GM12865 (cell line): ENCODE measurements at regions not wholly inside any gene's neighbourhood (a gene's known extent, or its start where the extent isn't known, plus 50 kb on each side); places are given as distances from the start of the nearest gene placed in this dataset.
A peak's percentile ranks its signal among the peaks of the same experiment; 100 is the strongest.
"Not testable (repeated sequence)": the region's sequence is repeated elsewhere in the genome, so short reads cannot be mapped to it uniquely, and the experiment has no call there.

ENCODE experiments used
- DNase-seq: peaks from one replicate; pipeline ENCODE4 v3.0.0; 2010; ENCODE audit warnings: low read depth
- H3K4me3 ChIP-seq: 2 replicates; pipeline ENCODE4 v1.5.1; 2011; ENCODE audit warnings: mild to moderate bottlenecking, low read depth, low read length, control low read depth
- CTCF ChIP-seq: IDR thresholded peaks from 2 replicates; pipeline ENCODE4 v1.5.1; 2011; ENCODE audit warnings: low read length, control low read depth, low read depth, inconsistent platforms; ENCODE audit not compliant: insufficient read depth; ENCODE audit errors: missing control alignments

- no peak for TF ChIP-seq CTCF
Measured at GRCh38 chr16:77502448-77502847, 67.6 kb upstream of the ADAMTS18 start.

GRCh38 chr16:77506492-77506891 lies 71.7 kb upstream of the ADAMTS18 start:
- H3K4me3 ChIP-seq, DNase-seq: not testable (repeated sequence)

More at GRCh38 chr16:77502448-77502847, 67.6 kb upstream of the ADAMTS18 start:
- H3K4me3 ChIP-seq = no peak overlapping the region
- no peak for DNase-seq

GRCh38 chr16:77509051-77509450 lies 74.2 kb upstream of the ADAMTS18 start:
- H3K4me3 ChIP-seq = no peak overlapping the region
- TF ChIP-seq CTCF = no peak
- no peak for DNase-seq

GRCh38 chr16:77509796-77510195 lies 75.0 kb upstream of the ADAMTS18 start:
- no peak for DNase-seq
- no peak overlapping the region for H3K4me3 ChIP-seq
- TF ChIP-seq CTCF = no peak

GRCh38 chr16:77511053-77511452 lies 76.2 kb upstream of the ADAMTS18 start:
- H3K4me3 ChIP-seq = no peak overlapping the region
- no peak for DNase-seq
- TF ChIP-seq CTCF = no peak

GRCh38 chr16:77514500-77515220 lies 79.8 kb upstream of the ADAMTS18 start:
- DNase-seq = peak; percentile 5
- no peak for TF ChIP-seq CTCF
- no peak overlapping the region for H3K4me3 ChIP-seq

- not testable (repeated sequence) for H3K4me3 ChIP-seq, DNase-seq
Measured at GRCh38 chr16:77525226-77525625, 90.4 kb upstream of the ADAMTS18 start.

- DNase-seq = no peak
- no peak overlapping the region for H3K4me3 ChIP-seq
- no peak for TF ChIP-seq CTCF
Measured at GRCh38 chr16:77531752-77532151, 96.9 kb upstream of the ADAMTS18 start.
